Esophagus muscularis mucosa (tissue), 4 donors: ENCODE measurements at regions not wholly inside any gene's neighbourhood (a gene's known extent, or its start where the extent isn't known, plus 50 kb on each side); places are given as distances from the start of the nearest gene placed in this dataset.
A peak's percentile ranks its signal among the peaks of the same experiment; 100 is the strongest.

Source experiments
- DNase-seq: peaks from one replicate; pipeline ENCODE4 v3.0.0-alpha.2; 2017; ENCODE audit errors: extremely low spot score
- H3K27ac ChIP-seq, 4 donors: fragments of 200-600 bp; sonication (generic); replicated peaks in 1 of 4; 1 replicate in 3 of 4; 2 replicates in 1 of 4; pipeline ENCODE4 v1.5.1; 2016 to 2019; ENCODE audit warnings: mild to moderate bottlenecking in 1 of 4
- H3K27me3 ChIP-seq, 4 donors: fragments of 200-600 bp; sonication (generic); one replicate each; pipeline versions ENCODE4 v1.5.1 to v1.6.0; 2016 to 2019
- H3K36me3 ChIP-seq, 4 donors: fragments of 200-600 bp; sonication (generic); one replicate each; pipeline ENCODE4 v1.5.1; 2016 to 2019
- H3K4me1 ChIP-seq, 4 donors: fragments of 200-600 bp; sonication (generic); one replicate each; pipeline ENCODE4 v1.5.1; 2016 to 2019
- H3K4me3 ChIP-seq, 4 donors: fragments of 200-600 bp; sonication (generic); 1 replicate in 2 of 4; 2 replicates in 2 of 4; pipeline ENCODE4 v1.5.1; 2016 to 2019; ENCODE audit warnings: mild to moderate bottlenecking in 4 of 4, moderate library complexity in 1 of 4
- H3K9me3 ChIP-seq, 4 donors: fragments of 200-600 bp; sonication (generic); 1 replicate in 3 of 4; 2 replicates in 1 of 4; pipeline ENCODE4 v1.5.1; 2016 to 2019
- CTCF ChIP-seq, 3 experiments: fragments of 200-600 bp in 2 of 3; fragments of 450-650 bp in 1 of 3; sonication (generic) in 2 of 3; IDR thresholded peaks; one replicate each; pipeline ENCODE4 v1.5.1; 2017 to 2019; ENCODE audit warnings: antibody characterized with exemption in 3 of 3, mild to moderate bottlenecking in 2 of 3, moderate library complexity in 1 of 3
- EP300 ChIP-seq: sonication (generic); formaldehyde crosslinking; IDR thresholded peaks from one replicate; pipeline ENCODE4 v1.6.1; 2017; ENCODE audit warnings: antibody characterized with exemption
- POLR2A ChIP-seq: fragments of 450-650 bp; IDR thresholded peaks from one replicate; pipeline ENCODE4 v1.6.1; 2017; ENCODE audit warnings: antibody characterized with exemption, moderate library complexity, mild to moderate bottlenecking, low read depth
- POLR2AphosphoS5 ChIP-seq, 2 donors: sonication (generic); formaldehyde crosslinking; IDR thresholded peaks; one replicate each; pipeline ENCODE4 v1.6.1; 2017; ENCODE audit warnings: antibody characterized with exemption in 2 of 2
- WGBS: methylation state at CpG from one replicate; pipeline ENCODE4 v1.1.5; 2018; 5-methylcytosine and 5-hydroxymethylcytosine counted together
- intact Hi-C: fragments of 100-400 bp; cut with DNase I; formaldehyde crosslinking; loops from one replicate; pipeline ENCODE4 v1.15.1; 2023

- no peak for DNase-seq
- TF ChIP-seq POLR2A (no peak), POLR2AphosphoS5 (IDR thresholded peaks at IDR 0.05) (no peak)
- H3K4me1 ChIP-seq = no peaks in the 10 kb centered on the region
- no peaks in the 10 kb centered on the region for H3K27me3 ChIP-seq
- no peaks in the 10 kb centered on the region for H3K36me3 ChIP-seq
- H3K4me3 ChIP-seq = no peak overlapping the region
- 71% methylated on average over 3 of the region's 3 CpGs for WGBS
- H3K27ac ChIP-seq = no peak overlapping the region
- H3K9me3 ChIP-seq = no peaks in the 10 kb centered on the region
- intact Hi-C loops = no loop called here
Measured at GRCh38 chr13:80486402-80486801, 145.5 kb upstream of the SPRY2 start.

- Histone ChIP-seq H3K4me3 (no peak overlapping the region), H3K36me3 (no peaks in the 10 kb centered on the region), H3K9me3 (no peaks in the 10 kb centered on the region), H3K27ac (peak overlapping the region; percentile 6 to 52 (median 29)), H3K4me1 (no peaks in the 10 kb centered on the region), H3K27me3 (no peaks in the 10 kb centered on the region)
- DNase-seq = no peak
- TF ChIP-seq CTCF (IDR thresholded peaks at IDR 0.05) (no peak), EP300 (no peak), POLR2A (no peak), POLR2AphosphoS5 (IDR thresholded peaks at IDR 0.05) (no peak)
- 56% methylated on average over 1 of the region's 1 CpG for WGBS
- intact Hi-C loops = no loop called here
Measured at GRCh38 chr13:80483157-80483556, 142.2 kb upstream of the SPRY2 start.

- no peaks in the 10 kb centered on the region for H3K9me3 ChIP-seq
- H3K27ac ChIP-seq = no peak overlapping the region
- intact Hi-C loops = no loop called here
- no peak overlapping the region for H3K4me3 ChIP-seq
- no peak for DNase-seq
- no peaks in the 10 kb centered on the region for H3K4me1 ChIP-seq
- no peaks in the 10 kb centered on the region for H3K36me3 ChIP-seq
- TF ChIP-seq CTCF (IDR thresholded peaks at IDR 0.05) = no peak
- no peak for TF ChIP-seq POLR2A
- no peak for TF ChIP-seq EP300
- TF ChIP-seq POLR2AphosphoS5 (IDR thresholded peaks at IDR 0.05) = no peak
- no peaks in the 10 kb centered on the region for H3K27me3 ChIP-seq
Measured at GRCh38 chr13:80481588-80481987, 140.7 kb upstream of the SPRY2 start.

GRCh38 chr13:80477661-80478443 is 136.9 kb upstream of the SPRY2 start:
- TF ChIP-seq POLR2A (no peak), POLR2AphosphoS5 (IDR thresholded peaks at IDR 0.05) (no peak), EP300 (no peak), CTCF (IDR thresholded peaks at IDR 0.05) (no peak)
- H3K36me3 ChIP-seq = no peaks in the 10 kb centered on the region
- H3K4me3 ChIP-seq = no peak overlapping the region
- H3K9me3 ChIP-seq = no peaks in the 10 kb centered on the region
- no peaks in the 10 kb centered on the region for H3K27me3 ChIP-seq
- intact Hi-C loops = no loop called here
- H3K27ac ChIP-seq = no peak overlapping the region
- no peak for DNase-seq
- 66% methylated on average over 5 of the region's 5 CpGs for WGBS
- H3K4me1 ChIP-seq = no peaks in the 10 kb centered on the region

- no peak overlapping the region for H3K4me3 ChIP-seq
- intact Hi-C loops = no loop called here
- WGBS = 57% methylated on average over 3 of the region's 3 CpGs
Measured at GRCh38 chr13:80476953-80477352, 136.0 kb upstream of the SPRY2 start.

More at GRCh38 chr13:80476953-80477352, 136.0 kb upstream of the SPRY2 start:
- H3K27ac ChIP-seq = no peak overlapping the region
- H3K36me3 ChIP-seq = no peaks in the 10 kb centered on the region
- no peaks in the 10 kb centered on the region for H3K27me3 ChIP-seq
- TF ChIP-seq POLR2AphosphoS5 (IDR thresholded peaks at IDR 0.05) (no peak), EP300 (no peak), CTCF (IDR thresholded peaks at IDR 0.05) (no peak), POLR2A (no peak)
- H3K4me1 ChIP-seq = peaks cover 0 to 3% (median 0%) of the 10 kb centered on the region in 4 donors
- no peaks in the 10 kb centered on the region for H3K9me3 ChIP-seq
- DNase-seq = no peak
